Esophagus squamous epithelium (tissue), 5 donors: ENCODE measurements at regions not wholly inside any gene's neighbourhood (a gene's known extent, or its start where the extent isn't known, plus 50 kb on each side); places are given as distances from the start of the nearest gene placed in this dataset.

Experiments used
- DNase-seq: peaks from one replicate; lab custom pipeline; 2025; lab: John Stamatoyannopoulos, UW
- H3K27ac ChIP-seq, 4 donors: fragments of 200-600 bp; sonication (generic); one replicate each; pipeline ENCODE4 v1.5.1; 2016 to 2019; ENCODE audit warnings: mild to moderate bottlenecking in 1 of 4
- H3K27me3 ChIP-seq, 4 donors: fragments of 200-600 bp; sonication (generic); 1 replicate in 3 of 4; 2 replicates in 1 of 4; pipeline versions ENCODE4 v1.5.1 to v1.6.0; 2017 to 2021; ENCODE audit warnings: antibody characterized with exemption in 1 of 4
- H3K36me3 ChIP-seq, 3 donors: fragments of 200-600 bp; sonication (generic); one replicate each; pipeline ENCODE4 v1.5.1; 2016 to 2019
- H3K4me1 ChIP-seq, 3 donors: fragments of 200-600 bp; sonication (generic); one replicate each; pipeline ENCODE4 v1.5.1; 2017 to 2019
- H3K4me3 ChIP-seq, 4 donors: fragments of 200-600 bp; sonication (generic); 1 replicate in 3 of 4; 2 replicates in 1 of 4; pipeline ENCODE4 v1.5.1; 2016 to 2019; ENCODE audit warnings: mild to moderate bottlenecking in 2 of 4, moderate library complexity in 1 of 4
- H3K9me3 ChIP-seq, 3 donors: fragments of 200-600 bp; sonication (generic); one replicate each; pipeline ENCODE4 v1.5.1; 2016 to 2019
- CTCF ChIP-seq, 6 experiments: fragments of 450-650 bp in 4 of 6; fragments of 200-600 bp in 2 of 6; sonication (generic) in 2 of 6; IDR thresholded peaks; one replicate each; pipeline ENCODE4 v1.5.1; 2016 to 2019; ENCODE audit warnings: antibody characterized with exemption in 6 of 6, mild to moderate bottlenecking in 4 of 6, moderate library complexity in 4 of 6
- POLR2A ChIP-seq, 4 donors: fragments of 450-650 bp; IDR thresholded peaks; one replicate each; pipeline ENCODE4 v1.6.1; 2017; ENCODE audit warnings: antibody characterized with exemption in 4 of 4, mild to moderate bottlenecking in 4 of 4, moderate library complexity in 3 of 4
- WGBS, 2 donors: methylation state at CpG; one replicate each; pipeline ENCODE4 v1.1.5; 2018; 5-methylcytosine and 5-hydroxymethylcytosine counted together
- intact Hi-C: fragments of 100-400 bp; cut with DNase I; formaldehyde crosslinking; loops from one replicate; pipeline ENCODE4 v1.15.0; 2022
- donor health status: DM: yes; HTN: yes; CAD: no.

DNA sequence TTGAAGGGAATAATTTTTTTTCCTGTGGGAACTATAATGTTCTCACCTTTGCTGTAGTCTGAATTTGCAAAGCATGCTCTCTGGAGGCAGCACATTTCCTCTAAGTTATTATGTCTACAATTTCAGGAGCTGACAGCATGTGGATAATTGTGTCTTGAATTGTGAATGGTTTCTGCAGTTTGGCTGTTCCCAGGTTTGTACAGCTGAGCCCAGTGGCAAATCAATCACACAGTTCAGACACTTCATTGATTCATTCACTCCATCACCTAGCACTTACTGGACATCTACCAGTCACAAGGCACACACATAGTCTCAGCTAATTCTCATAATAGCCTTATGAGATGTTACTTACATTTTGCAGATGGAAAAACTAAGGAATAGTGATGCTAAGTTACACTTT, 219.0 kb upstream of the ROPN1 start:
- TF ChIP-seq CTCF (IDR thresholded peaks at IDR 0.05) (no peak), POLR2A (IDR thresholded peaks at IDR 0.05) (no peak)

DNA sequence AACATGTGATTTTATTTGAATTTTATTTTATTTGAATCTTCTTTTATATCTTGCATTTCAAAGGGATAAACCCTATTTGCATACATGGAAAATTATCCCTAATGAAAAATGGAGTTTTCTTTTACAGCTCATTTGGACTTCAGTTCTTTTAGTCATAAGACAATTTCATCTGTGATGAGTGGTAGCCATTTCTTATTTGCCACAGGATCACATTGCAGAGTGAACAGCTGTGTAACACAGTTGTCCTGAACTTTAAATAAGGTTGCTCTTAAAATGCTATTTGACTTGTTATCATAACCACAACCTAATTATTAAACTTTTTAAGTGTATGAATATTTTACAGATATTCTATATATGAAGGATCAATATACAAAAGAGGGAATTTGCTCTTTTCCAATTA, 221.7 kb upstream of the ROPN1 start:
- no peaks in the 10 kb centered on the region for H3K36me3 ChIP-seq
- no peak overlapping the region for H3K27ac ChIP-seq
- no peak for DNase-seq
- H3K4me1 ChIP-seq = no peaks in the 10 kb centered on the region
- H3K9me3 ChIP-seq = no peaks in the 10 kb centered on the region
- TF ChIP-seq POLR2A (IDR thresholded peaks at IDR 0.05) (no peak), CTCF (IDR thresholded peaks at IDR 0.05) (no peak)
- no peaks in the 10 kb centered on the region for H3K27me3 ChIP-seq
- H3K4me3 ChIP-seq = no peak overlapping the region
- intact Hi-C loops = no loop called here

More for the DNA sequence above, 219.0 kb upstream of the ROPN1 start:
- Histone ChIP-seq H3K9me3 (no peaks in the 10 kb centered on the region), H3K27ac (no peak overlapping the region), H3K27me3 (no peaks in the 10 kb centered on the region), H3K4me3 (no peak overlapping the region), H3K36me3 (no peaks in the 10 kb centered on the region), H3K4me1 (no peaks in the 10 kb centered on the region)
- DNase-seq = no peak
- intact Hi-C loops = no loop called here

DNA sequence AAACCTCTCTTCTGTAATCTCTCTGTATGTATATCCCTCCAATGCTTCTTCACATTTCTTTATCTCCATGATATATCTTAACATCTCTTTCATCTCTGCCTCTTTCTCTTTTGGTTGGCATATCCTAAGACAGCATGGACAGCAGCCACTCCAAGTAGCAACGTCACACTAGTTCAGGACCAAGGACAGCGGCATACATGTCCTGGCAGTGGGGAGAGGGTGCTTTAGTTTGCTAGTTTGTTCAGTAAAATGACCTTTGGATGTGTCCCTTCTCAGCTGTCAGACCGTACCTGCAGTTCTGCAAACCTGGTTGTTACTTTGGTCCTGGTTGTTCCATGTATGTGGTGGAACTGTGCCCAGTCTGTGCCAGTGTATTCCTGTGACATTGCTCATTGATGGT, 225.6 kb upstream of the ROPN1 start:
- Histone ChIP-seq H3K27me3 (no peaks in the 10 kb centered on the region), H3K9me3 (no peaks in the 10 kb centered on the region), H3K36me3 (no peaks in the 10 kb centered on the region), H3K27ac (no peak overlapping the region), H3K4me3 (no peak overlapping the region), H3K4me1 (no peaks in the 10 kb centered on the region)
- DNase-seq = no peak
- 0 to 8% methylated on average over 3 of the region's 3 CpGs for WGBS, 2 donors
- TF ChIP-seq POLR2A (IDR thresholded peaks at IDR 0.05) = no peak
- TF ChIP-seq CTCF (IDR thresholded peaks at IDR 0.05) = no peak
- intact Hi-C loops = no loop called here

DNA sequence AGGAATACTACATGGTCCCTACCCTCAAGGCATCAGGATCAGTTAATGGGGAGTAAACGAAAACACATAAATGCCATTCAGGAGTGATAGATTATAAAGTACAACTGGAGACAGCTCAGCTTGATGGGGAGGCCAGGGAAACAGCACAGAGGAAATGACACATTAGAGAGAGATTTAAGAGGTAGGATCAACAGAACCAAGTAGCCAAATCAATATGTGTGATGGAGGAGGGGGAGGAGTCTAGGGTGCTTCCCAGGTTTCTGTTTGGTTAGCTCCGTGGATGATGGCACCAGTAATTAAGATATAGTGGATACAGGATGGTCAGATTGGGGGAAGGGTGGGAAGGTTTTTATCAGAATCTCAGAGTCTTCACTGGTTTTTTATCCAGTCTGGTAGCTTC, 229.5 kb upstream of the ROPN1 start:
- intact Hi-C loops = no loop called here
- no peaks in the 10 kb centered on the region for H3K36me3 ChIP-seq
- H3K4me1 ChIP-seq = no peaks in the 10 kb centered on the region
- H3K4me3 ChIP-seq = no peak overlapping the region
- no peak overlapping the region for H3K27ac ChIP-seq
- TF ChIP-seq CTCF (IDR thresholded peaks at IDR 0.05) = no peak
- no peak for TF ChIP-seq POLR2A (IDR thresholded peaks at IDR 0.05)
- H3K9me3 ChIP-seq = no peaks in the 10 kb centered on the region
- DNase-seq = no peak
- H3K27me3 ChIP-seq = no peaks in the 10 kb centered on the region
- 28 to 60% methylated on average over 2 of the region's 2 CpGs for WGBS, 2 donors

DNA sequence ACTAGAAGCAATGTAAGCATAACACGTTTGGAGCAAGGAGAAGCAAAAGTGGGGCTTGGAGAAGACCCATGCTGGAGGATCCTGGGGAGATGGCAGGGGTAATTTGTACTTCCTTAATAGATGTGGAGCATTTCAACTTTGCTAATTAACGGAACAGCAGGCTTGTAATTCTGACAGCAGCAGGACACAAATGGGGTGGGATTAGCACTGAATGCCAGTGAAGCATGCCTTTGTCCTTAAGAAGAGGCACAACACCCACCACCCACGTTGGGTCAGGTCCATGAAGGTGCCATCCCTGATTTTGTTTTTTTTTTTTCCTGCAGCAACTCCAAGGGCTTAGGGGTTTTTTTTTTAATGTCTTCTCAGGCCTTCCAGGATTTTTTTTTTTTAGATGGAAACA, 231.9 kb upstream of the ROPN1 start:
- intact Hi-C loops = no loop called here
- Histone ChIP-seq H3K27ac (no peak overlapping the region), H3K9me3 (no peaks in the 10 kb centered on the region), H3K4me3 (no peak overlapping the region), H3K36me3 (no peaks in the 10 kb centered on the region), H3K27me3 (no peaks in the 10 kb centered on the region), H3K4me1 (no peaks in the 10 kb centered on the region)
- 55 to 59% methylated on average over 3 of the region's 3 CpGs for WGBS, 2 donors
- no peak for DNase-seq
- TF ChIP-seq POLR2A (IDR thresholded peaks at IDR 0.05) (no peak), CTCF (IDR thresholded peaks at IDR 0.05) (no peak)
